AG04449 (cell line): ENCODE measurements at regions not wholly inside any gene's neighbourhood (a gene's known extent, or its start where the extent isn't known, plus 50 kb on each side); places are given as distances from the start of the nearest gene placed in this dataset.

Experiments
- CTCF ChIA-PET: fragments of 350-600 bp; formaldehyde crosslinking; extraction: SDS; loops from one replicate; lab custom pipeline; 2021; ENCODE audit warnings: antibody characterized with exemption; lab: Yijun Ruan, JAX
- POLR2A ChIA-PET: fragments of 400-600, 350-600 bp; formaldehyde crosslinking; extraction: SDS; loops from one replicate; lab custom pipeline; 2020; ENCODE audit warnings: antibody characterized with exemption, inconsistent platforms; lab: Yijun Ruan, JAX
- DNase-seq: peaks from one replicate; pipeline ENCODE4 v3.0.0-alpha.2; 2010; ENCODE audit warnings: low read depth, low spot score
- H3K4me3 ChIP-seq: 2 replicates; pipeline ENCODE4 v1.5.1; 2011; ENCODE audit warnings: low read depth, mild to moderate bottlenecking, control low read depth, low read length
- TF ChIP-seq, protein P1 (sequence below): IDR thresholded peaks from one replicate; pipeline ENCODE4 v1.5.1; 2011; ENCODE audit warnings: mild to moderate bottlenecking, moderate library complexity, low read length, control low read depth, inconsistent platforms; ENCODE audit not compliant: insufficient read depth; ENCODE audit errors: missing control alignments

DNA sequence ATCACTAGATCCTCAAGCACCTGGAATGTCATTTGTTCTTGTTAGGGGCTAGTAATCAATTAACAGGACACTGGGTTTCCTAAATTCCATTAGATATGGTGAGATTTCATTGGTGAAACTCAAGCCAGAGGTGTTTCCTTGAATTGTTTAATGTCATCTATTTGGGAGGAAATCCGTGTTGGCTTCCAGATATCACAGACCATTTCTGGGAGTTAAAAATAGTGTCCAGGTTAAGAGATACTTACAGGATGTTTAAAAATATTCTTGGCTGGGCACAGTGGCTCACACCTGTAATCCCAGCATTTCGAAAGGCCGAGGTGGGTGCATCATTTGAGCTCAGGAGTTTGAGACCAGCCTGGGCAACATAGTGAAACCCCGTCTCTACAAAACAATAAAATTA, 688.3 kb upstream of the WWC1 start:
- ChIA-PET CTCF (no interaction called here), POLR2A (no interaction called here)
- DNase-seq: no peak
- H3K4me3 ChIP-seq: no peak overlapping the region
- TF ChIP-seq, protein P1, sequence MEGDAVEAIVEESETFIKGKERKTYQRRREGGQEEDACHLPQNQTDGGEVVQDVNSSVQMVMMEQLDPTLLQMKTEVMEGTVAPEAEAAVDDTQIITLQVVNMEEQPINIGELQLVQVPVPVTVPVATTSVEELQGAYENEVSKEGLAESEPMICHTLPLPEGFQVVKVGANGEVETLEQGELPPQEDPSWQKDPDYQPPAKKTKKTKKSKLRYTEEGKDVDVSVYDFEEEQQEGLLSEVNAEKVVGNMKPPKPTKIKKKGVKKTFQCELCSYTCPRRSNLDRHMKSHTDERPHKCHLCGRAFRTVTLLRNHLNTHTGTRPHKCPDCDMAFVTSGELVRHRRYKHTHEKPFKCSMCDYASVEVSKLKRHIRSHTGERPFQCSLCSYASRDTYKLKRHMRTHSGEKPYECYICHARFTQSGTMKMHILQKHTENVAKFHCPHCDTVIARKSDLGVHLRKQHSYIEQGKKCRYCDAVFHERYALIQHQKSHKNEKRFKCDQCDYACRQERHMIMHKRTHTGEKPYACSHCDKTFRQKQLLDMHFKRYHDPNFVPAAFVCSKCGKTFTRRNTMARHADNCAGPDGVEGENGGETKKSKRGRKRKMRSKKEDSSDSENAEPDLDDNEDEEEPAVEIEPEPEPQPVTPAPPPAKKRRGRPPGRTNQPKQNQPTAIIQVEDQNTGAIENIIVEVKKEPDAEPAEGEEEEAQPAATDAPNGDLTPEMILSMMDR: no peak

DNA sequence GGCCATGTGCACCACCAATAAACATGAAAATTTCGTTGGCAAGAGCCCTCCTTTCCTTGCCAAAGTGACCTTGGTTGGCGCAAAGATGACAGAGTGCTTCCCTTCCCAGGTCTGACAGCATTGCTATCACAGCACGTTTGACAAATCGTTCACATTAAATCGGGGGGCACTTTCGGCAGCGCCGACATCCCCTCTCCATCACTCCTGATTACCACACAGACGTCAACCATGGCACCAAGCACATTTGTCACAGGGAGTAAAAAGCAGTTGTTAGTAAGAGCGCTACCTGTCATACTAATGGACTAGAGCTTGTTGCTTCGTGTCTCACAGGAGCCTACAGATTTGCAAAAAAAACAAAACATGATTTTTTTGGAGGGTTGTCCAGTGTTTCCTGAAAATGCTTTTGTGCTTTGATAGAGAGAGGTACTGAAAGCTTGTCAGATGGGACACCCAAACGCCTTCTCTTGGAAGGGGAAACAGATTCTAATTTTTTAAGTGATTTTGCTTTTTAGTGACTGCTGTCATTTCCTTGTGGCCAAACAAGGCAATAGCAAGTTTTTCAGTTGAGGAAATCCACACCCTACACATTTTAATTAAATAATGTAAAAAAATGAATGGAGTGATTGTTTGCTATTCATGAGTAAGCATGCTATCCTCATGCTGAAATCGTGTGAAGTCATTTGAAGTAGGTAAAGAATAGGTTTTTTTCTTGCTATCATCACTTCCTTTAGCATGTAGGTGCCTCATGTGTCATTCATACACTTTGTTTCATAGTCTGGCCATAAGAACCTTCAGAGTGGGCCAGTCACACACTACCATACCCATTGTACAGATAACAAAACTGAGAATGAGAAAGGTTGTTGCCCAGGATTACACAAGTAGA, 682.8 kb upstream of the WWC1 start:
- no peak for DNase-seq
- TF ChIP-seq, protein P1: no peak
- CTCF ChIA-PET: interaction anchor here (1.5 to 2.1 kb wide), 2 partner anchors 10 to 21 kb away, joined by 4 to 5 read pairs; no protein-coding TSS in a partner anchor
- POLR2A ChIA-PET: no interaction called here
- H3K4me3 ChIP-seq: no peak overlapping the region

DNA sequence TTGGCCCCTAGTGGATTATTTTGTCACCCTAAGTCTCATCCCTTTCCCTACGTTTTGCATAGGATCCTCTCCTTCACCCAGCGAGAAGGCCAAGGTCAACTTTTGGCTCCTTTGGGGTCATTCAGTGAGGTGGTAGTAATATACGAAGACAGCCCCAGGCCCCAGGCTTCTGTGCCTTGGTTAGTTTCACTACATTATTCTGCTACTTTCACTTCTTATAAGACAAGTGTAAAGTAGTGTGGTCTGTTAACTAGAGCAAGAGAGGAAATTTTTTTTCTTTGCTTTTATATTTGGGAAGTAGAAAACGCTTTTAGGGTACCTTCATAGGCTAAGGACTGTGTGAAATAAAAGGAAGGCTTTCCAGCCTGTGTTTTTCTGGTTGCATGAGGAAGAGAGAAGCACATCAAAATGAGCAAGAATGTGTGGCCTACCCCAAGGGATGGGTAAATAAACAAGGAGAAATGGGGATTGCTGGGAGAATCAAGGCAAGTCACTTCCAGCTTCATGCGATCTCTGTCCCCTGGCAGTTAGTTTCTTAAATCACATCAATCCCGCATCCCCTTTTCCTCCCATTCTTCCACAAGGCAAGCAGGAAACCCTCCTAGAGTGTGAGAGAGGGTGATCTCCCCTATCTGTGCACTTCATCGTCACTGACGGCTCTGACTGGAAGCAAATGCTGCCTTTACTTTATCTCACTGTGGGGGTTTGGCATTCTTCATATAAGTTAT, 677.0 kb upstream of the WWC1 start:
- H3K4me3 ChIP-seq: no peak overlapping the region
- TF ChIP-seq, protein P1: no peak
- POLR2A ChIA-PET: no interaction called here
- CTCF ChIA-PET: interaction anchor here (1.3 kb wide), 1 partner anchor 13 kb away, joined by 3 read pairs; no protein-coding TSS in a partner anchor
- no peak for DNase-seq

DNA sequence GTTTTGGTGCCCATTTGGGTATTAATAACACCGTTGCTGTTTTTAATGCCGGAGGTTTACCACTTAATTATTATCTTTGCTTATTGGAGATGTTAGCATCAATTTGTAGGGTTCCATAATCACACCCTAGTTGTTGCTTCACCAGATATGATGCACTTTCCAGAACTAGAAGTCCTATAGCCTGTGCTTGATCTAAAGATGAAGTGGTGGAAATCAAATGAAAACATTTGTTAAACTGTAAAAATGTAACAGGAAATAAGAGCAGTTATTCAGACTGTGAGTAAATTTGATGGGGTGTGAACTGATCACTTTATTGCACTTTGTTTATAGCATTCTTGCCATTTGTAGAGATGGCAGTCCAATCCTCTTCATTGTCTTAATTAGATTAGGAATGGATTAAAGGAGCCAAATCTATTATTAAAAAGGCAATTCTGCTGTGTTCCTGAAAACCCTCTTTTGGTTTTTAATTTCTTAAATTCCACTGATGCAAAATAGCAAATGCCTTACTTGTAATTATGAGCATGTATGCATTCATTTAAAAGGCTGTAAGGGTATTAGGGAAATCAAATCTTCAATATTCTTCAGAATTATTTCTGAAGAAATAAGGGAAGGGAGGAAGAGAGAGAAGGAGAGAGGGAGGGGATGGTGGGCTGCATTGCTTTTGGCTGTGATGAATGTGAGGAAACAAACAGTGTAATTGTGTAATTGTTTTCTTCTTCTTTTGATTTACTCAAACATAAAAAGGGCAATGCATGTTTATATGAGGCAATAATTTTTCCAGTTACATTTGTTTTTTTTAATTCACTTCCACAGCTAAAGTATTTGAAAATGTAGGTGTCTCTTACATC, 675.2 kb upstream of the WWC1 start:
- CTCF ChIA-PET: no interaction called here

DNA sequence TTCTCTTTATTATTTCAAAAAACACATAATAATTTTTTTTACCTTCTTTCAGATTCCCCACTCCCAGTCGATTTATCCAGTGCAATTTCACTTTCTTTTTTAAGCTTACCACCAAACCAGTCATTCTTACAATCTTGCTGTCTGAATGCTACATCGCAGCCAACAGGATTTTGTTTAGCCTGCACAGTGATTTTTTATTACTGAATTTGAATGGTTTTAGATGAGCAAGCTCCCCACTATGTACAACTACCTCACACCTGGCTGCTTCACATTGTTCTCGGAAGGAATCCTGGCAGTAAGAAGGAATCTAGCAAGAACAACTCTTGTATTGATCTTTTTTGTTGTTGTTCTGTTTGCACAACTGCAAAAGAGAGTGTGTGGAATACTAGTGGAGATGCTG, 668.1 kb upstream of the WWC1 start:
- ChIA-PET CTCF (no interaction called here), POLR2A (no interaction called here)
- TF ChIP-seq, protein P1: no peak
- no peak for DNase-seq
- H3K4me3 ChIP-seq: no peak overlapping the region

More for the DNA sequence above, 675.2 kb upstream of the WWC1 start:
- H3K4me3 ChIP-seq: no peak overlapping the region
- TF ChIP-seq, protein P1: no peak
- POLR2A ChIA-PET: no interaction called here
- no peak for DNase-seq

DNA sequence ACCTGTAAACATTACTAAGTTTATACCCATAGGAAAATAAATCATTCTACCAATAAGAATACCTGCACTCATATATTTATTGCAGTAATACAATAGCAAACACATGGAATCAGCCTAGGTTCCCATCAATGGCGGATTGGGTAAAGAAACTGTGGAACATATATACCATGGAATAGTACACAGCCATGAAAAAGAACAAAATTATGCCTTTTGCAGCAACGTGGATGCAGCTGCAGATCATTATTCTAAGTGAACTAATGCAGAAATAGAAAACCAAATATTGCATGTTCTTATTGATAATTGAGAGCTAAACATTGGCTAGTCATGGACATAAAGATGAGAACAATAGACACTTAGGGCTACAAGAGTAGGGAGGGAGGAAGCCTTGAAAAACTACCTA, 667.4 kb upstream of the WWC1 start:
- no peak for DNase-seq
- no peak overlapping the region for H3K4me3 ChIP-seq
- TF ChIP-seq, protein P1: no peak
- CTCF ChIA-PET: no interaction called here
- POLR2A ChIA-PET: no interaction called here
